SK-N-SH (cell line): ENCODE measurements at regions not wholly inside any gene's neighbourhood (a gene's known extent, or its start where the extent isn't known, plus 50 kb on each side); places are given as distances from the start of the nearest gene placed in this dataset.

Source experiments
- CTCF ChIA-PET: fragments of 300-600, 350-600 bp; formaldehyde crosslinking; extraction: SDS; loops from one replicate; lab custom pipeline; 2021; lab: Yijun Ruan, JAX
- POLR2A ChIA-PET: fragments of 350-600 bp; sonication (Branson Sonifier 250); formaldehyde crosslinking; extraction: SDS; loops from one replicate; lab custom pipeline; 2020; ENCODE audit warnings: antibody characterized with exemption, inconsistent platforms; lab: Yijun Ruan, JAX
- DNase-seq: peaks from one replicate; pipeline ENCODE4 v3.0.0; 2012
- H2AFZ ChIP-seq: fragments of 200-600 bp; sonication (generic); 2 replicates; pipeline ENCODE4 v1.8.1; 2016; ENCODE audit warnings: antibody characterized with exemption, mild to moderate bottlenecking, low read depth
- H3F3A ChIP-seq: fragments of 200-600 bp; sonication (generic); replicated peaks from 2 replicates; pipeline ENCODE3; 2016; ENCODE audit warnings: antibody characterized with exemption, mild to moderate bottlenecking; ENCODE audit not compliant: insufficient read depth
- H3K27ac ChIP-seq, 2 experiments: fragments of 200-500 bp in 1 of 2; fragments of 200-600 bp in 1 of 2; sonication (Bioruptor generic) in 1 of 2; sonication (generic), shearing (Covaris generic) in 1 of 2; 2 replicates each; pipeline versions ENCODE4 v1.5.1 to v1.6.1; 2014 to 2016; ENCODE audit warnings: low read depth in 2 of 2, inconsistent platforms in 1 of 2, low read length in 1 of 2, mild to moderate bottlenecking in 1 of 2, mixed read lengths in 1 of 2
- H3K27me3 ChIP-seq: fragments of 200-600 bp; sonication (generic), shearing (Covaris generic); 2 replicates; pipeline ENCODE4 v1.6.1; 2016; ENCODE audit warnings: mixed run types; ENCODE audit not compliant: insufficient read depth
- H3K36me3 ChIP-seq, 2 experiments: fragments of 200-500 bp in 1 of 2; fragments of 200-600 bp in 1 of 2; sonication (Bioruptor generic) in 1 of 2; sonication (generic) in 1 of 2; replicated peaks in 1 of 2; 2 replicates each; pipeline versions ENCODE3 to v1.5.1; 2014 to 2016; ENCODE audit warnings: low read length in 1 of 2, mild to moderate bottlenecking in 1 of 2; ENCODE audit not compliant: insufficient read depth in 2 of 2, control insufficient read depth in 1 of 2
- H3K4me1 ChIP-seq, 2 experiments: fragments of 200-500 bp in 1 of 2; fragments of 200-600 bp in 1 of 2; sonication (Bioruptor generic) in 1 of 2; sonication (generic), shearing (Covaris generic) in 1 of 2; 2 replicates each; pipeline versions ENCODE4 v1.5.1 to v1.6.1; 2014 to 2016; ENCODE audit warnings: low read depth in 1 of 2, low read length in 1 of 2, mixed run types in 1 of 2; ENCODE audit not compliant: insufficient read depth in 2 of 2, control insufficient read depth in 1 of 2
- H3K4me2 ChIP-seq: fragments of 200-600 bp; sonication (generic), shearing (Covaris generic); 2 replicates; pipeline ENCODE4 v1.6.1; 2017; ENCODE audit warnings: mixed run types
- H3K4me3 ChIP-seq, 2 experiments: fragments of 200-500 bp in 1 of 2; fragments of 200-600 bp in 1 of 2; sonication (Bioruptor generic) in 1 of 2; sonication (generic), shearing (Covaris generic) in 1 of 2; 2 replicates each; pipeline versions ENCODE4 v1.5.1 to v1.8.1; 2014 to 2016; ENCODE audit warnings: low read depth in 2 of 2, inconsistent platforms in 1 of 2, low read length in 1 of 2, mild to moderate bottlenecking in 1 of 2, mixed read lengths in 1 of 2, moderate library complexity in 1 of 2
- H3K79me2 ChIP-seq: fragments of 200-600 bp; sonication (generic); 2 replicates; pipeline ENCODE4 v1.8.1; 2017; ENCODE audit warnings: mild to moderate bottlenecking; ENCODE audit not compliant: insufficient read depth
- H3K9ac ChIP-seq: fragments of 200-600 bp; sonication (generic); 2 replicates; pipeline ENCODE4 v1.6.1; 2017; ENCODE audit warnings: mixed run types
- H3K9me2 ChIP-seq: fragments of 200-600 bp; sonication (generic); 2 replicates; pipeline ENCODE4 v1.6.1; 2017; ENCODE audit warnings: mixed run types
- H3K9me3 ChIP-seq: fragments of 200-600 bp; sonication (generic); 2 replicates; pipeline ENCODE4 v1.6.1; 2017; ENCODE audit warnings: mixed run types, mild to moderate bottlenecking, moderate library complexity
- H4K20me1 ChIP-seq: fragments of 200-600 bp; sonication (generic); 2 replicates; pipeline ENCODE4 v1.6.1; 2017; ENCODE audit warnings: mild to moderate bottlenecking, mixed run types; ENCODE audit not compliant: insufficient read depth
- CHD2 ChIP-seq: fragments of 150-350 bp; IDR thresholded peaks from 2 replicates; pipeline ENCODE4 v1.6.1; 2018; ENCODE audit warnings: low read length; ENCODE audit not compliant: partially characterized antibody
- CTCF ChIP-seq: fragments of 200-600 bp; sonication (generic); IDR thresholded peaks from 2 replicates; pipeline ENCODE4 v1.6.1; 2017; ENCODE audit warnings: antibody characterized with exemption, mild to moderate bottlenecking, moderate library complexity
- EP300 ChIP-seq, 2 experiments: IDR thresholded peaks; 2 replicates each; pipeline versions ENCODE4 v1.4.0 to v1.6.1; 2012; ENCODE audit warnings: borderline replicate concordance in 1 of 2, low read depth in 1 of 2, low read length in 1 of 2
- FOSL2 ChIP-seq: IDR thresholded peaks from 2 replicates; pipeline ENCODE4 v1.4.0; 2012; ENCODE audit warnings: low read depth, mild to moderate bottlenecking, moderate library complexity, borderline replicate concordance
- GABPA ChIP-seq: IDR thresholded peaks from 2 replicates; pipeline ENCODE4 v1.4.0; 2012; ENCODE audit warnings: low read depth, mild to moderate bottlenecking
- GATA2 ChIP-seq: sonication (generic); formaldehyde crosslinking; IDR thresholded peaks from 2 replicates; pipeline ENCODE4 v1.5.0; 2020; ENCODE audit warnings: mild to moderate bottlenecking, missing genetic modification reagents
- IRF3 ChIP-seq: fragments of 150-350 bp; IDR thresholded peaks from 2 replicates; pipeline ENCODE4 v1.6.1; 2016; ENCODE audit warnings: mild to moderate bottlenecking, low read depth, low read length
- JUND ChIP-seq: IDR thresholded peaks from 2 replicates; pipeline ENCODE4 v1.4.0; 2012
- MEF2A ChIP-seq: IDR thresholded peaks from 2 replicates; pipeline ENCODE4 v1.4.0; 2012; ENCODE audit warnings: low read depth, borderline replicate concordance
- PBX3 ChIP-seq: IDR thresholded peaks from 2 replicates; pipeline ENCODE4; 2012
- RAD21 ChIP-seq: IDR thresholded peaks from 2 replicates; pipeline ENCODE4 v1.6.1; 2012; ENCODE audit warnings: mild to moderate bottlenecking, low read length
- RFX5 ChIP-seq: IDR thresholded peaks from 2 replicates; pipeline ENCODE4 v1.6.1; 2012; ENCODE audit warnings: mild to moderate bottlenecking, improper control_type of control experiment, low read length
- RXRA ChIP-seq: IDR thresholded peaks from 2 replicates; pipeline ENCODE4 v1.4.0; 2012; ENCODE audit warnings: low read depth, mild to moderate bottlenecking, borderline replicate concordance
- SIN3A ChIP-seq: IDR thresholded peaks from 2 replicates; pipeline ENCODE4 v1.6.1; 2012; ENCODE audit warnings: low read depth, mild to moderate bottlenecking, low read length, moderate library complexity, borderline replicate concordance
- TAF1 ChIP-seq: IDR thresholded peaks from 2 replicates; pipeline ENCODE4 v1.6.1; 2012; ENCODE audit warnings: low read depth, mild to moderate bottlenecking, low read length, moderate library complexity, borderline replicate concordance
- TEAD4 ChIP-seq: IDR thresholded peaks from 2 replicates; pipeline ENCODE4 v1.4.0; 2012; ENCODE audit warnings: mild to moderate bottlenecking, borderline replicate concordance; ENCODE audit not compliant: insufficient read depth
- USF1 ChIP-seq: IDR thresholded peaks from 2 replicates; pipeline ENCODE4 v1.4.0; 2012; ENCODE audit warnings: low read depth, borderline replicate concordance
- YY1 ChIP-seq: IDR thresholded peaks from 2 replicates; pipeline ENCODE4 v1.4.0; 2012; ENCODE audit warnings: low read depth, mild to moderate bottlenecking
- ZBTB33 ChIP-seq: IDR thresholded peaks from 2 replicates; pipeline ENCODE4 v1.4.0; 2012; ENCODE audit warnings: low read depth, borderline replicate concordance
- WGBS: methylation state at CpG from one replicate; pipeline ENCODE4 v1.1.6; 2017; ENCODE audit warnings: low lambda C conversion rate; 5-methylcytosine and 5-hydroxymethylcytosine counted together

- Histone ChIP-seq H3K4me2 (no peak overlapping the region), H3K9me3 (no peaks in the 10 kb centered on the region), H4K20me1 (no peaks in the 10 kb centered on the region), H3F3A (no peaks in the 10 kb centered on the region), H3K79me2 (no peaks in the 10 kb centered on the region), H3K4me1 (no peaks in the 10 kb centered on the region), H3K9me2 (no peaks in the 10 kb centered on the region), H2AFZ (no peak overlapping the region), H3K27ac (no peak overlapping the region), H3K27me3 (no peaks in the 10 kb centered on the region), H3K9ac (no peak overlapping the region), H3K4me3 (no peak overlapping the region), H3K36me3 (no peaks in the 10 kb centered on the region)
- no peak for TF ChIP-seq MEF2A
- no peak for TF ChIP-seq TAF1
- TF ChIP-seq YY1, result no peak
- TF ChIP-seq PBX3, result no peak
- no peak for TF ChIP-seq CTCF
- TF ChIP-seq RFX5, result no peak
- TF ChIP-seq GABPA, result no peak
- TF ChIP-seq SIN3A, result no peak
- TF ChIP-seq ZBTB33, result no peak
- TF ChIP-seq USF1, result no peak
- TF ChIP-seq JUND, result no peak
- 15% methylated on average over 1 of the region's 2 CpGs for WGBS
- no peak for DNase-seq
- ChIA-PET POLR2A (no interaction called here), CTCF (interaction anchor here (1.0 kb wide), 1 partner anchor 56 kb away, joined by 4 read pairs; no protein-coding TSS in a partner anchor)
Observed at GRCh38 chr2:18094277-18094676, 215.8 kb downstream of the KCNS3 start.

- no peaks in the 10 kb centered on the region for H3K27me3 ChIP-seq
- H3K9me3 ChIP-seq, result no peaks in the 10 kb centered on the region
- no peak overlapping the region for H3K9ac ChIP-seq
- ChIA-PET POLR2A (no interaction called here), CTCF (no interaction called here)
- no peak overlapping the region for H3K27ac ChIP-seq
- WGBS, result 39% methylated on average over 3 of the region's 3 CpGs
- no peak overlapping the region for H3K4me3 ChIP-seq
- H3K79me2 ChIP-seq, result no peaks in the 10 kb centered on the region
- no peaks in the 10 kb centered on the region for H4K20me1 ChIP-seq
- no peaks in the 10 kb centered on the region for H3F3A ChIP-seq
- H2AFZ ChIP-seq, result no peak overlapping the region
- H3K36me3 ChIP-seq, result no peaks in the 10 kb centered on the region
- H3K4me1 ChIP-seq, result no peaks in the 10 kb centered on the region
- DNase-seq, result no peak
- H3K4me2 ChIP-seq, result no peak overlapping the region
- H3K9me2 ChIP-seq, result no peaks in the 10 kb centered on the region
- TF ChIP-seq CHD2 (no peak), EP300 (IDR thresholded peaks at IDR 0.05; ENCODE audit: borderline replicate concordance in 1 of 2, low read depth in 1 of 2, low read length in 1 of 2) (no peak), PBX3 (no peak), TAF1 (no peak), FOSL2 (no peak), USF1 (no peak), RXRA (no peak), TEAD4 (no peak), RAD21 (no peak), GATA2 (CRISPR knock-in tag) (no peak), SIN3A (no peak), IRF3 (no peak)
Observed at GRCh38 chr2:18093196-18093595, 214.7 kb downstream of the KCNS3 start.
